Dedifferentiated amniotic fluid mesenchymal stem cell (primary cell): ENCODE measurements at regions not wholly inside any gene's neighbourhood (a gene's known extent, or its start where the extent isn't known, plus 50 kb on each side); places are given as distances from the start of the nearest gene placed in this dataset.

Experiments
- DNase-seq: peaks from one replicate; pipeline ENCODE4 v3.0.0-alpha.2; 2016; ENCODE audit errors: extremely low spot score

DNA sequence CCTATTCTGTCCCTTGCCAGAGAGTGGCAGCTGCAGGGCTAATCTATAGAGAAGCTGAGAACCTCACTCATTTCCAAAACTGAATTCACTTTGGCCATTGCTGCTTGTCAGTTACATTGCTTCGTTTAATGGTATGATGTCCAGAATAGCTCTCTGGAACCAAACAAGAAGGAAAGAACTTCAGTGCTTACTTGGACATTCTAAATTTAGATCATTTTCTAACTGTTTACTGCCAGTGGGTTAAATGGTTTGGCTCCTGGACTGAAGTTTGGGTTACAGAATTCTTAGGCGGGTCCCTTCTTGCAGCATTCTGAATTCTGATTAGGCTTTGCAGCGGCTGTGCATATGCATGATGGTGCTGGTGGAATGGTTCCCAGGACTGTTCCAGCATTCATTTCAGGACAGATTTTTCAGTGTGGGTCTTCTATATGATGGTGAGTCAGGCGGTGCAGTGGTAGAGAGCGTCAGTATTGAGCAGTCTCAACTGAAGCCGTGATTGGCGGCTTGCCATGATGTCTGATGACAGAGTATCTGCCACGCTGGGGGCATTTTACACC is 148.7 kb downstream of the DYRK2 start:
- no peak for DNase-seq

DNA sequence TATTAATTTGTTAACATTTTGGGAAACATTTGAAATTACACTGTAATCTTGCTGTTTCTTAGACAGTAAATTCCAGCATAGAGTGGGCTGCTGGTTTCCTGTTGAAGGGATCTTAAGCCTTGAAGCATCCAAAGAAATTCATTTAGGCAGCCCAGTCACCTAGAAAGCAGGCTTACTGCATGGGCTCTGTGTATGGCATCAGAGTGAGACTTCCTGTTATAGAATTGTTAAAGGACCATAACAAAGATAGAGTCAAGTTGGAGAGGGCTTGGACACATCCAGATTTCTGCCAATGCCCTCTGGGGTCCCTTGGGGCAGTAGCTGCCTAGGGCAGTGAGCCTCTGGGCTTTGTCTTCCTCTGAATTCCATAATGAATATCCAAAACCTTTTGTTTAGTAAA is 149.2 kb downstream of the DYRK2 start:
- DNase-seq = no peak

DNA sequence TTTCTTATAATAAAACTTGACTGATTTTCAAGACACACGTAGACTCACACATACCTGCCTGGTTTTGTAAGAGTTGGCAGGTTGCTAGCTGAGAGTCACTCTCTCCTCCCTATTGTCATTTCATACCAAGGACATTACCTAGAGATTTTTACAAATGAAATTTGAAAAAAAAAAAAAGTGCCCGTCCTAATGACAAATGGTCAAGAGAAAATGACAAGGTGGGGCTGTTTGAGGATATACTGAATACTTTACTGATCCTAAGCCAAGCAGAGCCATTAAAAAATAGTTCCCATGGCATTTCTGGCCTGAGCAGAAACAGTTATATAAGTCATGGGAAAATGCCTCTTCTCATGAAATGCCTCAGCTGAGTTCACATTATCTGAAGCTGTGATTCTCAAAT is 150.2 kb downstream of the DYRK2 start:
- no peak for DNase-seq

DNA sequence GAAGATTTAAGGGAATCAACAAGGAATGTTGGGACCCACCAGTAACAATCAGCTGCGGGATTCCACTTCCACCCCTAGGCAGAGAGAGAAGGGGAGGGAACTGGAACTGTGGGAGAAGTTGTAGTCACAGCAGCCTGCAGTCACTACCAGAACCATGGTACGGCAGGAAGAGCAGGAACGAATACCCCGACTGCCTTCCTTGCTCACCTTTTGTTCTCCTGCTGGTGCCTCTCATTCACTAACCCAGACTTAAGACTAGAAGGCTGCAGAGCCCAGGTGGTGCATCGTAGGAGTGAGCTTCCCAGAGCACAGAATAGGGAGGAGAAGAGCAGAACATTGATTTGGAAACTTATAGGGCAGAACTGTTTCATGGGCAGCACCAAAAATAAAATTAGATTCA is 154.2 kb downstream of the DYRK2 start:
- DNase-seq = no peak

DNA sequence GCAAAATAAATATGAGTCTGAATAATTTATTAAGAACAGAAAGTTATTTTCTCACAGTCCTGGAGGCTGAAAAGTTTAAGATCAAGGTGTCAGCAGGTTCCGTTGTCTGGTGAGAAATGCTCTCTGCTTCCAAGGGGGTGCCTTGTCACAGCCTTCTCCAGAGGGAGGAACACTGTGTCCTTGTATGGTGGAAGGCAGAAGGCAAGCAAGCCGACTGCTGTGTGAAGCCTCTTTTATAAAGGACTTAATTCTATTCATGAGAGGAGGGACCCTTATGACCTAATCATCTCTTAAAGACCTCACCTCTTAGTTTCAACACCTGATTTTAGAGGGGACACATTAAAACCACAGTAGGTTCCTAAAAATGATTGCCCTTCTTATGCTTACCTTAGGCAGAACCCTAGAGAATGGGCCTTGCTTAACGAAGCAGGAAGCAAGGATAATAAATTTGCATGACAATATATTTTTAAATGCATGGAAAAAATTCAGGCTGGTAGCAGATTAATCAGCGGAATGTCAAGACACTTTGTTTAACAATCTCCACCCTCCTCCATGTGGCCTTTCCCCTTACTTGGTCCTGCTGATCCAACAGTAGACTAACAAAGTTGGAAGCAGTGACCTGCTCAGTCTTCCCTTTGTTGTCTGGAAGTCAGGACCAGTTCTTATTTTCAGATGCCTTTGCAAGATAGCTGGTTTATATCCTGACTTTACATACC is 154.9 kb downstream of the DYRK2 start:
- DNase-seq = no peak

DNA sequence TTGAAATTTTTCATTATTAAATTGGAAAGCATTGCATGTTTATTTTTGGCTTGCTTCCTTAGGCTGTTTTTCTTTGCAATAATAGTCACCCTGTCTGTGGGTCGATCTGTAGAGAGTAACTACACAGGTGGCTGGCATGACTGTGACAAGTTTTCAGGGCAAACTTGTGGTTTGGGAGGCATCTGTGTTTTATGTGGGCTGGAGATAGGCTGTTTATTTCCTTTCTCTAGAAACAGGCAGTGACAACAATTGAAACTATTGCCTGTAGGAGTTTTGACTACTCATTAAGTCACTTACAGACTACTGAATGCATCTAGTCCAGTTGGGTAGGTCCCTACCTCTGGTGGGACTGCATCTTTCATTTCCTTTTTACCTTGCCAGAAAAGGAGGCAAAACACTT is 155.6 kb downstream of the DYRK2 start:
- DNase-seq = no peak

DNA sequence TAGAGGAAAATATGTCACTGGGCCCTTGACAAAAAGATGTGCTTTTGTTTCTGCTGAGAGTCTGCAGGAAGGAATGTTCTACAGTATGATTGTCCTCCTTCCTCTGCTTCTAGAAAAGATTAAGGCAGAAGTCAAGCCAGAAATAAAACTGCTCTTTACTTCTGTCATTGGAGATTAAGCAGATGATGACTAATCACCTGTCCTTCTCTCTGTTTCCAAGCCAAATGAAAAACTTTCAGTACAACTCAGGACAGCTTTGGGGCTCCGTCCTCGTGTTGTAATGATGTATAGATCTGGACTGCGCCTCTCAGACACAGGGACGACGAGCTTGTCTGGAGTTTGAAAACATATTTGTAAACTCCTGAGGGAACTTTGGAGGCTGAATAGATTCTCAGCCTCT is 159.3 kb downstream of the DYRK2 start:
- no peak for DNase-seq

DNA sequence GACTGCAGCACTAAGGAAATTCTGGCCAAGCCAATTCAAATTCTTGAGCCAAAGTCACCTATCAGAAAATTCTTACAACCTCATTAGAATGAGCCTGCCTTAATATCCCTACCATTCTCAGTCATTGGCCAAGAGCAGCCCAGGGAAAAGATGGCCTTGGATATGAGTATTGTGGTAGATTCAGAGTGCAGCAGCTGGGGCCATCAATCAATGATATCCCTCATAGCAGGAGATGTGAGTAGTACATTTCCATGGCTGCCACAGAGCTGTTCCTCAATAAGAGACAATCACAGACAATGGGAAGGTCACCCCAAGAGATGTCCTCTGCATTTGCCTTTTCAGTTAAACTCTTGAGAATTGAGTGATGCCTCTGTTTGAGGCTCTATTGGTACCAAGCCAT is 161.6 kb downstream of the DYRK2 start:
- DNase-seq = no peak

DNA sequence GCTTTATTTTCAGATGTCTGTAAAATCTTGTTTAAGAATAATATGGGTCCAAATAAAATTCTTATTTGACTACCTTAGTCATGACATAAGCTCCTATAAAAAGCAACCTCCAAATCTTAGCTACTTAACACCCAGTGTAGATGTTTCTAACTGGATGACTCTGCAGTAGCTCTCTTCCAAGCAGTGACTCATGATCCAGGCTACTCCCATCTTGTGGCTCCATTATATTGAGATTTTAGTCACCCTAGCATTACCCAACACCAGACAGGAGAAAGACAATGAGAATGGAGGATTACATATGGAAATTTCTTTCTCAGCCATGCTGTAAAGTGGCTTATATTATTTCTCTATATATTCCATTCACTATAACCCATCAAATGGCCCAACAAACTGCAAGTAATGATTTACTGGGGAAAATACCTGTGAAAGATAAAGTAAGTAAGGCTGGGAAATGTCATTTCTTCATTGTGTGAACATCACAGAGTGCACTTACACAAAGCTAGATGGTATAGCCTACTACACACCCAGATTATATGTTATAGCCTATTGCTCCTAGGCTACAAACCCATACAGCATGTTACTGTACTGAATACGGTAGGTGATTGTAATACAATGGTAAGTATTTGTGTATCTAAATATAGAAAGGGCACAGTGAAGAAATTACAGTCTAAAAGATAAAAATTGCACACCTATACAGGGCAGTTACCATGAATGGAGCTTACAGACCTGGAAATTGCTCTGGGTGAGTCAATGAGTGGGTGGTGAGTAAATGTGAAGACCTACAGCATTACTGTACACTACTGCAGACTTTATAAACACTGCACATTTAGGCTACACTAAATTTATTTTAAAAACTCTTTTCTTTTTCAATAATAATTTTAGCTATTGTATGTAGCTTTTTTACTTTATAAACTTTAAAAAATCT is 163.2 kb downstream of the DYRK2 start:
- no peak for DNase-seq

DNA sequence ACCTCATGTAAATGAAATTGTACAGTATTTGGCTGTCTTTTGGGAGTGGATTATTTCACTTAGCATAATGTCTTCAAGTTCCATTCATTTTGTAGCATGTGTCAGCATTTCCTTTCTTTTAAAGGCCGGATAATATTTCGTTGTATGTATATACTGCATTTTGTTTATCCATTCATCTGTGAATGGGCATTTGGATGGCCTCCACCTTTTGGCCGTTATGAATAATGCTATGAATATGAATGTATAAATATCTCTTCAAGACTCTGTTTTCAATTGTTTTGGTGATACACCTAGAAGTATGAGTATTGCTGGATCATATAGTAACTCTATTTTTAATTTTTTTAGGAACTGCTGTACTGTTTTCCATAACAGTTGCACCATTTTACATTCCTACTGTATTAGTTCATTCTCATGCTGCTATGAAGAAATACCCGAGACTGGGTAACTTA is 164.9 kb downstream of the DYRK2 start:
- no peak for DNase-seq

DNA sequence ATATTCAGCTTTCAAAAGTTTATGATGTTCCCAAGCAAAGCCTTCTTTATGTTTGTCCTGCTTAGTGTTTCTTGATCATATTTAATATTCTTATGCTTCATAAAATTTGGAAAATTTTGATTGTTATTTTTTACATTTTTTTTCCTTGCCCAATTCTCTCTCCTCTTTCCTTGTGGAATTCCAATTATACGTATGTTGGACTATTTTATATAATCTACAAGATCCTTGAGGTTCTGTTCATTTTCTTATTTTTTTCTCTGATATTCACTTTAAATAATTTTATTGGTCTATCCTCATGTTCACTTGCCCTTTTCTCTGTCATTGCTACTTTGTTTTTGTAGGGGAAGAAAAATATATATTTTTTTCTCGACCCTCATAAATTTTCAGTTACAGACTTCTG is 167.7 kb downstream of the DYRK2 start:
- no peak for DNase-seq

DNA sequence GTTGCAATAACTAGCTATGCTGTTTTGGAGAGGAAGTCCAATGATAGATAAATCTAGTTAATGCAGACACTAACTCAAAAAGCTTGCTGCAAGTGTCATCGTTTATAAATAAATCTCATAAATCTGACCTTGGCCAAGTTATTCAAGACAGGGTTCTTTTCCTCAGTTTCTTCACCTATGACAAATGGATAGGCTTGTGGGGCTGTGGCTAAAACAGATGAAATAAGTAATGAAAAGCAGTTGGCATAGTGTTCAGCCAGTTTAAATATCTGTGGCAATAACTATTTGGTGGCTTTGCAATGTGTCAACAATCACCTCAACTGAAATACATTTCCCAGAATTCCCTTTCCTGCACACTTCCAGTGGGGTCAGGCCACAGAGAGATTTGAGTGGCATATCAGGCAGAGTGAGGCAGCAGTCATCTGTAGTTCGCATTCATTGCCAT is 169.9 kb downstream of the DYRK2 start:
- no peak for DNase-seq

DNA sequence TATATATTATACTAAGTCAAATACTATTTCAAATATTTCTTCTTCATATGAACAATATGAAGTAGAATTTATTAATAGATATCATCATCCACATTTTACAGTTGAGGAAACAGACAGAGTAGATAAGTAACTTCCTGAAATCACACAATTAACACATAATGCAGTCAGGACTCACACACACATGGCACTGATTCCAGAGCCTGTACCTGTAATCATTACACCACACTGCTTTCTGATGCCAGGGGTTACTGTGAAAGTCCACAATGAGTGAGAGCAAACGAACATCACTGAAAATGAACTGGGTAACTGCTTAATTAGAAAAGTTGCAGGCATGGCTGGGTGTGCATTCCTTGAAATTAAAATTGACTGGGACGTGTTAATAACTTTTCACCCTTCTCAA is 169.3 kb upstream of the IFNG-AS1 start:
- no peak for DNase-seq

DNA sequence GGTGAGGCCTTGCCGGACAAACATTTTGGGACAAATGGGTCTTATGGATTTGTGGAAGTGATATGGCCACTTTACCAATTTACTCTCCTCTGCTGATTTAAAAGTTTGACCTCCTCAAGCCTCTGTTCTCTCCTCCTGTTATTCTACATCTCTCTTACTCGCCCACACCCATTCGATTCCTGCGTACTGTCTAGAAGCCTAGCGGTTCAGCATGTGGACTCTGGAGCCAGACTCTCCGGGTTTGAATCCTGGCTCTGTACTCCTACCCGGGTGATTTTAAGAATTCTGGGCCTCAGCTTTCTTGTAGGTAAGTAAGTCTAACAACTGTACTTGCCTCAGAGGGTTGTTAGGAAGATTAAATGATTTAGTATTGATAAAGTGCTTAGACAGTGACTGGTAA is 168.6 kb upstream of the IFNG-AS1 start:
- no peak for DNase-seq

DNA sequence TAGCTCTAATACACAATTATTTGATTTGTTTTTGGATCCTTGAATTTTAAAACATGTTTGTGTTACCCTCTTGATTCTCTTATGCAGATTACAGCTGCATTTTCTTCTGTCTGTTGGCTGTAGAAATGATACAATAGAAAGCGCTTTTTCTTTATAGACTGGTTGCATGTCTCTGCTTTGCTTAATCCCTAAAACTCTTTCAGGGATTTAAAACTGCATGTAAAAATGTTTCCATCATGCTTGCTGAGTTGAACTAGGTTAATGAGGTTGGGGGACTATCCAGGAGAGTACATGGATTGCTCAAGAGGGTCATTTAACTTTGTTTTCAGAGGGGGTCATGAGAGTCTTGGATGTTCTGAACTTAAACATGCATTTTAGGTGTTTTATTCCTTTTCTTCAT is 166.4 kb upstream of the IFNG-AS1 start:
- DNase-seq = no peak

DNA sequence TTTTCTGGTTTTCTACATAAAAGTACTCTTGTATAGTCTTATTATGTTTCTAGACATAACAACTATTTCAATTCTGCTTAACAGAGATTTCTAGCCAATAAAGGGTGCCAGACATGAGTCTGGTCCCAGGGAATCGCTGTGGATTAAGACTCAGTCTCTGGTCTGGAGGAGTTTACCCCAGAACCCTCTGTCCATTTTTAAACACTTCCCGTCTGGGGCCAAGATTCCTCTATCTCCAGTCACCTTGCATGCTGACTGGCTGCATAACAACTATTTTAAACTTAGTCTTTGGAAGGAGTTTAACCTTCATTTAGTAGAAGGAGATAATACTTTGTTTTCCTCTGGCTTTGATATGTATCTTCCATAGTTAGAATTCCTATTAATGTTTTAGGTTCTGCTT is 163.1 kb upstream of the IFNG-AS1 start:
- DNase-seq = no peak

DNA sequence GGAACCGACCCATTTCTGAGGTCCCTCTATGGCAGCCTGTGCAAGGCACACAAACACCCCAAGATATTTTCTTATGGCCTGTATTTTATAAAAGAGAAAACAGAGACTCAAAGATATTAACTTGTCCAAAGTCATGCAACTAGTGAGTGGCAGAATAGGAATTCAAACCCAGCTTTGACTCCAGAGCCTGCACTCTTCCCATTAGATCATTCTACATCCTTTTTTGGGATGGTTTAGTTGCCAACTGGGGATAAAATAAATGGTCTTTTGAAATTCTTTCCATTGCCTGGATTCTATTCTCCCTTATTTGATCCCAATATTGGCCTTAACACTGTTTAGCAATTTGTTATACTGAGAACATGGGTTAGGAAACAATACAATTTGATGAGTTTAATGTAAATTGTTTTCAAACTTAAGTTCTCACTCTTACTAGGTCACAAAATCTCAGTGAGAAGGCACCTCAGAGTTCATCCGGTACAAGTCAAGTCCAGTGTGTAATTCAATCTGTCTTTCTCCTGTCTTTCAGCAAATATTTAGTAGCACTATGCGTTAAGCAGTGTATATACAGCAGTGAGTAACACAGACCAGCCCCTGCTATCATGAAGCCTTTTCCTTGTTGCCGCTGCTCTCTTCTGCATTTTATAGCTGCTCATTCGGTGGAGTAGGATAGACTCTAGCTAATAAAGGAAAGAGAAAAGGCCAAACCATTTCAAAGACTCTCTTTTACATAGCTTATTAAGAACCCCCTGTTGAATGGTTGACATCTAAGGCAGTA is 162.1 kb upstream of the IFNG-AS1 start:
- no peak for DNase-seq

DNA sequence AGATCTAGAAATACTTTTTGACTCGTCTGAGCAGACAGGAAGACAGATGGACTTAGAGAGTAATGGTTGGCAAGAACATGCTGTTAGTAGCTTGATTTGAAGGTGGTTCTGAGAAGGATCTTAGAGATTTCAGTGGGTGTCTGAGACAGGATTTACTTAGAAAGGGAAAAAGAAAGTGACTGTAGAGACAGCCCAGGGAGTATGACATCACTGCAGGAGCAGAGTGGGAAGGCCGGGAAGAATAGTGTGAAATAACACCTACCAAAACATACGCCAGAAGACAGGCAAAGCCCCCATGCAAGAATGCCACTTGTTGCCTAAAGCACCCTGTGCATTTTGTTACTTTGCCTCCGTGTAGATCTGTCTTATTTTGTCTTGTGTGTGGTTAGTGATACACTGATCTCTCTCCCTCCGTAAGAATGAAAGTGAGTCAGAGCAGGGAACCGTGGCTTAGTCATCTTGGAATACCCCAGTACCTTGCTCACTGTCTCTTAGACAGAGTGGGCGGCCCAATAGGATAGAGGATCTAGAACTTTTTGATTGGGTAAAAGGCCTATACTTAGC is 161.3 kb upstream of the IFNG-AS1 start:
- peak; percentile 86 for DNase-seq

DNA sequence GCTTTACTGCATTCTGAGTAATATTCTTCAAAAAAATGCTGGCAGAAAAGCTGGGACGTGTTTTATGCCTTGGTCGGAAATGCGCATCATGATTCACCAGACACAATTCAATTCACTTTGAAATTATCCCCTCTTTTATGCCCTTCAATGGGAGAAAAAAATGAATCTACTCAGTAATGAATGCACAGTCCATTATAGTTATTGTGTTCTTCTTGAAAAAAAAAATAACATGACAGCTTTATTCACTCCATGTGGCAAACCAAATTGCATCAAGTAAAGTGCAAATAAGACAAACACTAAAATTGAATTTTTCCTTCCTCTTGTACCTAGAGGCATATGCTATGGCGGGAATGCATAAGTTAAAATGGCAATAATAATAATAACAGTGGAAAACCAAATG is 159.4 kb upstream of the IFNG-AS1 start:
- DNase-seq = no peak

DNA sequence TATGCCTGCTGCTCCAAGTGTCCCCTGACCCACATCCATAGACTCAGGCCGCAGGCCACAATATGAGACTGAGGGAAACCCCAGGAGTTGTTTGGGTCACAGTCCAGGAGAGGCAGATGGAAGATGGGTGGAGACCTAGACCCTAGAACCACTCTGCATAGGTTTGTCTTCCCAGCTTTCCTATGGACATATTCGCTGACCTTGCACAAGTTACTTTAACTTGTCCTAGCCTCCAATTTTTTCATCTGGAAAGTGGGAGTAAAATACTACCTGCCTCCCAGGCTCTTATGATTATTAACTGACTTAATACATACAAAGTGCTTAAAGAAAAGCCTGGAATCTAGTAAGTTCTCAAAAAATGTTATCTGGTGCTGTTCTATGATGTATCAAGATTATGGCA is 157.1 kb upstream of the IFNG-AS1 start:
- DNase-seq = no peak

DNA sequence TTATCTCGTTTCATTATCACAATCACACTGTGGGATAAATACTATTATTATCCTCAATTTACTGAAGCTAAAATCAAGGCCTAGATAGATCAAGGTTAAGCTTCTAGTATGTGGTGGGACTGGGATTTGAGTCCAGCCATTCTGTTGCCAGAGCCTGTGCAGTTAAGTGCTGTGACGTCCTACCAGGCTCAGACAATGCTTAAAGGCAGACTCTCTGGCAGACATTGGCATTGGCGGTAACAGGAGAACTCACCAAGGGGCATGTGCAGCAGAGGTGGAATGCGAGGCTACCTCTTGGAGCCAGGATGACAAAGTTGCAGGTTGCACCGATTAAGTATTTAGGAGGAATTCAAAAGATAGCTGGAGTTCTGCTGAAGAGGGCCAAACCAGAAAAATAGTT is 155.6 kb upstream of the IFNG-AS1 start:
- DNase-seq = no peak

DNA sequence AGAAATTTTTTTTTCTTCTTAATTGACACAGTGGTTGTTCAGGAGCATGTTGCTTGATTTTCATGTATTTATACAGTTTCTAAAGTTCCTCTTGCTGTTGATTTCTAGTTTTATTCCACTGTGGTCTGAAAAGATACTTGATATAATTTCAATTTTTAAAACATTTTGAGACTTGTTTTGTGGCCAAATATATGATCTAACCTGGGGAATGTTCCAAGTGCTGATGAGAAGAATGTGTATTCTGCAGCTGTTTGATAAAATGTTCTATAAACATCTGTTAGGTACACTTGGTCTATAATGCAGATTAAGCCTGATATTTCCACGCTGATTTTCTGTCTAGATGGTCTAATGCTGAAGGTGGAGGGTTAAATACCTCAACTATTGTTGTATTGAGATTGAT is 151.4 kb upstream of the IFNG-AS1 start:
- no peak for DNase-seq
